C4-2B (cell line): ENCODE measurements at regions not wholly inside any gene's neighbourhood (a gene's known extent, or its start where the extent isn't known, plus 50 kb on each side); places are given as distances from the start of the nearest gene placed in this dataset.

Experiments
- ZFX ChIP-seq: fragments of 450-650 bp; IDR thresholded peaks from 2 replicates; pipeline ENCODE4 v1.6.1; 2017
- TF ChIP-seq, protein P1 (sequence below): fragments of 450-650 bp; conservative IDR thresholded peaks from 2 replicates; pipeline ENCODE4 v1.5.1; 2017; ENCODE audit warnings: mild to moderate bottlenecking

DNA sequence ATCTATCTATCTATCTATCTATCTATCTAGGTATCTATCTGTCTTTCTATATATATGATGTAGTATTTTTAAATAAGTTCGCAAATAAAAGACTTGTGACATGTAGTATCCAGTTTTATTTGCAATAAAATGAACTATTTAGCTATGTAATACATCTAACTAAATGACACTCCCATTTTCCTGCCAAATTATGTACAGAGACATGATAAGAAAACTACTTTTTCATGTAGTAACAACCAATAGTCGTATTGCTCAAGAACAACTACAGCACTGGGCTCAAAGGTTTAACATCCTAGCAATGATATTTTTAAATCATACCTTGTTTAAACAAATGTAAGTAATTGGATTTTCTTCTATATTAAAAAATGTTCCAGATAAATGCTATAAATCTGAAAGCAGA is 55.5 kb upstream of the FLRT2 start:
- TF ChIP-seq, protein P1, sequence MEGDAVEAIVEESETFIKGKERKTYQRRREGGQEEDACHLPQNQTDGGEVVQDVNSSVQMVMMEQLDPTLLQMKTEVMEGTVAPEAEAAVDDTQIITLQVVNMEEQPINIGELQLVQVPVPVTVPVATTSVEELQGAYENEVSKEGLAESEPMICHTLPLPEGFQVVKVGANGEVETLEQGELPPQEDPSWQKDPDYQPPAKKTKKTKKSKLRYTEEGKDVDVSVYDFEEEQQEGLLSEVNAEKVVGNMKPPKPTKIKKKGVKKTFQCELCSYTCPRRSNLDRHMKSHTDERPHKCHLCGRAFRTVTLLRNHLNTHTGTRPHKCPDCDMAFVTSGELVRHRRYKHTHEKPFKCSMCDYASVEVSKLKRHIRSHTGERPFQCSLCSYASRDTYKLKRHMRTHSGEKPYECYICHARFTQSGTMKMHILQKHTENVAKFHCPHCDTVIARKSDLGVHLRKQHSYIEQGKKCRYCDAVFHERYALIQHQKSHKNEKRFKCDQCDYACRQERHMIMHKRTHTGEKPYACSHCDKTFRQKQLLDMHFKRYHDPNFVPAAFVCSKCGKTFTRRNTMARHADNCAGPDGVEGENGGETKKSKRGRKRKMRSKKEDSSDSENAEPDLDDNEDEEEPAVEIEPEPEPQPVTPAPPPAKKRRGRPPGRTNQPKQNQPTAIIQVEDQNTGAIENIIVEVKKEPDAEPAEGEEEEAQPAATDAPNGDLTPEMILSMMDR: no peak
- TF ChIP-seq ZFX: no peak
